RPMI7951 (cell line): ENCODE measurements at regions not wholly inside any gene's neighbourhood (a gene's known extent, or its start where the extent isn't known, plus 50 kb on each side); places are given as distances from the start of the nearest gene placed in this dataset.

ENCODE experiments used
- DNase-seq: peaks from one replicate; pipeline ENCODE4 v3.0.0-alpha.2; 2012; ENCODE audit warnings: low read depth

DNA sequence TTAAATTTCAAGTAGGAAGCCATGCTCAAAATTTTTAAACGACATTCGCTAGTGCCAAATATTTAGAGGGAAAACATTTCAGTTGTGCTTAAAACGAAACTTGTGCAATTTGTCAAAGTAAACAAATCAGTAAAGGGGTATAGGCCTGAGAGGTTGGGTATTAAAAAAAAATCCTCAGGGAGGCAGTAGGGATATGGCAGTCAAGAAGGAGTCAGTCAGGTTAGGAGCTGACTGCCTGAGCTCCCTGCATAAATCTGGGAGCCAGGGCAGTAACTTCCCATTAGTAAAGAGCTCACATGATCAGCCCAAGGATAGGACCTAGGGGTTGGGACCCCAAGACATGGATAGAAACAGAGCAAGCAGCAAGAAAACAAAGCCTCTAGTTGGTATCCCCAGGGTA is 120.7 kb upstream of the STAC start:
- DNase-seq: no peak

DNA sequence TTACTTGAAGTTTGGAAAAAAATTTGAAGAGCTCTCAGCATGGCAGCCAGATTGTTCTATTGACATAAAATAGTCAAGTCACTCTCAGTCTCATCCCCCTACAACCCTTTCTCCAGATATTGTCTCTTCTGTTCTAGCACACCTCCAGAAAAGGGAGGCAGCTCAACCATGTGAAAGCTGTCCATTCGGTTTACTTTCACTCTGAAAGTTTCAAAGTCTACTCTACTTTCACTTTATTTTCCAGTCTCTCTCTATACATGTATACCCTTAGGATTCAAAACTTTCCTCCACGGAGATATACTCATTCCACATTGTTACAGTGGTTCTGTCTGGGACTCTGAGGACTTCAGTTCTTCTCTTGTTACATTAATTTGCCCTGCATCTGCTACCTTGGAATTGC is 111.0 kb upstream of the STAC start:
- no peak for DNase-seq

DNA sequence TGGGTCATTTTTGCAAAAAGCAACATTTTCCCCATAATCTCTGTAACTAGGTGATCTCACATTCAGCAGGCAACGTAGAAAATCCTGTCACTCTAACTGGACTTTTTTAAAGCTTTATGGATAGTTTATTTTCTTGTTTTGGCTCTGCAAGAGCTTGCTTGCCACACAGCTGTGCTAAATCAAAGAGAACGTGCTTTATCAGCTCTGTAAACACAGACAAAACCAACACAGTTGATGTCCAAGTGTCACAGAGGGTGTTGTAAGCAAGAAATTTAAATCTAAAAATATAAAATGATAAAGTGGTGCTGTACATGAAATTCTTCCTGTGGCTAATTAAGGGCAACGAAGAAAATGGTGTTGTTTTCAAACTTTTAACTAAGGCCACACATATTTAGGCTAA is 97.5 kb upstream of the STAC start:
- DNase-seq: no peak

DNA sequence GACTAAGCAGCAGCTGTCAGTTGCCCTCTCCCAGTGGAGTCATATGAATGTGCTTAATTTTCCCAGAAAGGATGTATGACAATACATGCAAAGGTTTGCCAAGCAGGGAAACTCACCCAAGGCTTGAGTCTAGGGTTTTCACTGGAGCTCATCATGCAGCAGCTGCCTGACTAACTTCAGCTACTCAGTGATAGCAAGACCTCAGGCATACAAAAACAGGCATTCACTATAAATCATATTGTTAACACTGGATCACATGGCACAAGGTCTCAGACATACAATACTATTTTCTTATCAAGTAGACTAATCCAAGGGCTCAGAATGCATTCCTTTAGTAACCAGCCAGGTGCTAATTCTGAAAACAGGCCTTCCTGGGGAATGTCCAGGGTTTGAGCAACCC is 85.0 kb upstream of the STAC start:
- DNase-seq: no peak

DNA sequence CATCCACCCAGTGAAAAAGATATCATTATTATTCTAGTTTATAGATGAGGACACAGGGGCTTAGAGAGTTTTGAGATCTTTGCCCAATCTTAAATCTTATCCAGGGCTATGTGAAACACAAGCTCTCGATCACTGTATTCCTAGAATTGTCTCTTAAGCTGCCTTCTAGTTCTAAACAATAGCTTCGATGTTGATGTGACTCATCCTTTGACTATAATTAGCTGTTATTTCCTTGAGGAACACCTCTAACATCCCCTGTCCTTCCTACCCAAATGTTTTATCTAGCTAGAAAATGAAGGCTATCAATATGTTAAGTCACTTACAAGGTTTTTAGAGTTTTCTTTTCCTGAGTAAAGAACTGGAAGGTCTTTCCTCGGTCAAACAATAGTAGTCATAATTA is 83.1 kb upstream of the STAC start:
- DNase-seq: no peak

DNA sequence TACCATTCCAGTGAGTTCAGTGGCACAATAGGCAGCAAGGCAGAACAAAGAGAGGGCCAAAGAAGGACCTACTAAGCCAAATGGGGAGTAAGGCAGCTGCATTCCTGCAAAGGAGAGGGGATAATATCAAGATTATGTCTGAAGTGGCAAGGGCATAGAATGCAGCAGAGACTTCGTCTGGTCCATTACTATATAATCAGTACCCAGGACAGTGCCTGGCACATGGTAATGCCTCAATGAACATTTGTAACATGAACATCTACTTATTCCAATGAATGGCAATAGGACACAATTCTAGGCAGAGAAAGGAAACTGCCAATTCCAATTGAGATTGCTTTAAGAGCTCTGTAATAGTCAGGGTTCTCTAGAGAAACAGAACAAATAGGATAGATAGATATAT is 82.1 kb upstream of the STAC start:
- no peak for DNase-seq

DNA sequence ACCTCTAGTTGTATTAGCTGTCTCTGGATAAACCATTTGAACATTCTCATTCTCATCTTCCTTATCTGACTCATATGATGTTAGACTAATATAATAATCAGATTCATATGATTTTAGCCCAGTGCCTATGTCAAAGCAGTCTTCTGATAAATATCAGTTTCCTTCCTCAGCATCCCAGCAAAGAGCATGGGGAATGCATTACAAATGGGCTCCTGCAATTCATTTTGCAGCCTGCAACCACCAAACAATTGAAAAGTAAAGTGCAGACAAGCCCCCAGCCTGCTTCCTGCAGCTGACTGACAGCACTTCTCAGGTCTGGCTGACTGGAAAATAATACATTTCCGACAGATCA is 78.2 kb upstream of the STAC start:
- DNase-seq: no peak

DNA sequence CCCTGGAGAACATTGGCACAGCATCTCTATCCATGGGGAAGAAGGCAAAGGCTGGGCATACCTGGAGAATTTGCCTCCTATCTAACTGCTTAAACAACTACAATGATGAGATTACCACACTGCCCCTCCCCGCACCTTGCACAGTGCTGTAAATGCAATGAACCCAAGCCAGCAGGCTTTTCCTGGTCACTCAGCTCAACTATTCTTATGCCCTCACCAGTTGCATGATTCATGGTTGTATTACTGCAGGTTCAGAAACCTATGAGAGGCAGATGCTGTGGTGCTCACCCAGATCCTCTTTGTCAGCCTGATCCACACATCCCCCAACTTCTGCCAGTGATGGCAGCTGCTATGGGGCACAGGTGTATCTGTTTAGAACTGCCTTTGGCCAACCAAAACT is 77.7 kb upstream of the STAC start:
- DNase-seq: no peak

DNA sequence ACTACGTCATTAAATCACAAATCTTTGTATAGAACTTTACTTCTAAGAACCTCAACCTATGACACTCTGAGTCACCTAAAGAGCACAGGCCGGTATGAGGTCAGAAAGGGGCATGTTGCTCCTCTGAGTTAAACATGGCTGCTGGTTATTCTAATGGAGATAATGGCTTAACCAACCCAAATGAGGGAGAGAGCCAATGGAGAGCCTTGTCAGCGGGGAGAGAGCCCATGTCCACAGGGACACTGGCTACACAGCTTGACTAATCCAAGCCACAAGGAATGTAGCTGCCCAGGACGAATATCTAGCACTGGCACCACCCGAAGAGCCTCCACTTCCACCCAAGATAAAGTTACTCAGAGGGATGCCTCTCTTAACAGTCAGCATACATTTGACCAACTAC is 77.0 kb upstream of the STAC start:
- peak; percentile 2 for DNase-seq

DNA sequence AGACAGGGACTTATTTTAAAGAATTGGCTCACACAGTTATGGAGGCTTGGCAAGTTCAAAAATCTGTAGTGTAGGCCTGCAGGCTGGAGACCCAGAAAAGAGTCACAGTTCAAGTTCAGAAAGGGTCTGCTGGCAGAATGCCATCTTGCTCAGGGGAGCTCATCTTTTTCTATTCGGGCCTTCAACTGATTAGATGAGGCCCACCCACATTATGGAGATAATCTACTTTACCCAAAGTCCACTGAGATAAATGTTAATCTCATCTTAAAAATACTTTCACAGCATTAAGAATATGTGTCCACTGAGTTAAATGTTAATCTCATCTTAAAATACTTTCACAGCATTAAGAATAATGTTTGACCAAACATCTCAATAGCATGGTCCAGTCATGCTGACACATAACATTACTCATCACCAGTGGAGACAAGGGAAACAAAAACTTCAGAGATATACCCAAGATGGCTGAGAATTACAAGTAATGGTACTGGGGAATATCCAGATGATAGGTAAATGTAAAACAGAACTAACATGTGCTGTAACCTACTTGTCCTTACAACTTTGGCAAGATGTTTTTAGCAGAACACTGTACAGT is 74.3 kb upstream of the STAC start:
- DNase-seq: no peak

DNA sequence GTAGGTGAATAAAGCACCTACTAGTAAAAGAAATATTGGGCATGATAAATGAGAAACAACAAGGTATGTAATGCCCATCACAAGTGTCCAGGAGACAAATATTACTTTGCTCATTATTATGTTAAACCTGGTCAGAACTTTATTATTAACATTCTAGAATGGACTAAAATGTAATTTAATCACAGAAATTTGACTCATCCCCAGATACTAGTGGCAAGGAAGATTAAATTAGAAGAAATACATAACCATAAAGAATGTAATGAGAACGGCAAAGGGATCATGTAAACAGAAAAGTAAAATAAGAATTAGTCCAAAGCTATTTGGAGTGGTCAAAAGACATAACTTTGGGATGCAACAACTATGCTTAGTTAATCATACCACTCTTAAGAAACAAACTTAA is 71.2 kb upstream of the STAC start:
- DNase-seq: no peak

DNA sequence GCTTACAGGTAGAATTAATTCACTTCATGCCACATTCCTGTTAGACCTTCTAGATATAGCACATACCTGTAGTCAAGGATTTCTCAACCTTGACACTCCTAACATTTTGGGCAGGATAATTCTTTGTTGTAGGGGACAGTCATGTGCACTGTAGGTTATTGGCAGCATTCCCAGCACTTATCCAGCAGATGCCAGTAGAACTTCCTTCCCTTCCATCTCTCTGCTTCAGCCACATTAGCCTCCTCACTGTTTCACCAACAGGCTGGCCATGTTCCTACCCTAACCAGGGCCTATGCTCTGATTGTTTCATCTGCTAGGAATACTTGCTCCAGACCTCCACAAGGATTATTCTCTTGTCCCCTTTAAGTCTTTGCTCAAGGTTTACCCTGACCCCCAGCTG is 68.0 kb upstream of the STAC start:
- peak; percentile 3 for DNase-seq

DNA sequence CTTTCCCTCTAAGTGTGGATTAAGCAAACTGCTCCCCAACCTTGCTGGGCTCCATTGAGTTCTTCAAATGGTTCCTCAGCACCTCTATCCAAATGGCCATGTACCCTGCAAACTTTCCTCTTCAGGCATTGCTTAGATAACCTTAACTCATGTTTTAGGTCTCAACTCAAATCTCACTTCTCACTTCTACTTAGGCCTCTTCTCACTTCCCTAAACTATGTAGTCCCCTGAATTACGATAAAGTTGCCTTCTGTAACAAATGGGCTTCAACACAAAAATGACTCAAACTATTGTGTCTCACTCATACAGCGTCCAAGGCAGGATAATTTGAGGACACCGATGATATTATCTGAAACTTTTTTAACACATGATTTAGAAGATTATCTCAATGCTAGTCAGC is 62.4 kb upstream of the STAC start:
- DNase-seq: no peak

DNA sequence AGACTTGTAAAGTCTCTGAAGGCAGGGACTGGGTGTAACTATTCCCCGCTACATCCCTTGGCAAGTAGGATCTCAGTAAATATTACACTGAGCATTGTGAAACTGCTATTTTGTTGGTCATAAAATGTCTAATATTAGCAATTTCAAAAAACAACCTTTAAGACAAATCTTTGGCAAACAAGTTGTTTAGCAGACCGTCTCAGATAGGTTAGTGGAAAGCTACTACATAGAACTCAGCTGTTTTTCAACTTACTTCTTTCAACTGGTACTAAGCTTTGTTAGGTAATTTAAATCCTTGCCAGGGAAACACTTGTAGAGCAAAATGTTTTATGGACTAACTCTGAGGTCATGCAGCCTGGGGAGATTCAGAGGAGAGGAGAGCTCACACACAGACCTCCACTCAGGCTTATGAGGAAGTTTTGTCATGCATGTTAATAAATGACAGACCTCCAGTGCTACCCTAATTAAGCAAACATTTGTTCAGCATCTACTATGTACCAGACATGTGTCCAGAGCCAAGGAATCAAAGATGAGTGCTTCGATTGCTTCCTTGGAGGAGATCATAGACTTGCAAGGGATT is 61.6 kb upstream of the STAC start:
- no peak for DNase-seq

DNA sequence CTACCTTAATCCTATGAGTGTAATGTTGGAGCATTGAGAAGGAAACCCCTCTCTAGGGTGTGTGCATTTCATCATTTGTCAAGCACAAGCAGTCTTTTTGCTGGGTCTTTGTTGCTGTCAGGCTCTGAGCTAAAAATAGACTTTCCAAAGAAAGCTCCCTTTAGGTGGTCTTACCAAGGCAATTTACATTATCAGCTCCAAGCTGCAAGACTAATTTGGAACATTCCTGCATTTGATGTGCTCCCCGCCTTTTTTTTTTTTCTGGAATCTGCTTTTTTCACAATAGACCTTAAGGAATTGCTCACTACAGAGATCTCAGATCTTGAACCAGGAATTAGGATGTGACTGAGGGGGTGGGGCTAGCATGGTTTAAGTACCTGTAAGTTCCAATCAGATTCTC is 60.6 kb upstream of the STAC start:
- DNase-seq: no peak
